Hepatocyte (in vitro differentiated cells): ENCODE measurements at regions not wholly inside any gene's neighbourhood (a gene's known extent, or its start where the extent isn't known, plus 50 kb on each side); places are given as distances from the start of the nearest gene placed in this dataset.
A peak's percentile ranks its signal among the peaks of the same experiment; 100 is the strongest.

Experiments
- DNase-seq: peaks from one replicate; pipeline ENCODE4 v3.0.0-alpha.2; 2016; ENCODE audit warnings: low spot score
- H2AFZ ChIP-seq: fragments of 200-600 bp; sonication (generic); 2 replicates; pipeline ENCODE4 v1.6.0; 2016; ENCODE audit warnings: antibody characterized with exemption, mild to moderate bottlenecking
- H3K27ac ChIP-seq: fragments of 200-600 bp; sonication (generic); 2 replicates; pipeline ENCODE4 v1.5.1; 2016; ENCODE audit warnings: mild to moderate bottlenecking
- H3K27me3 ChIP-seq: fragments of 200-600 bp; sonication (generic); 2 replicates; pipeline ENCODE4 v1.6.1; 2016
- H3K36me3 ChIP-seq: fragments of 200-600 bp; sonication (generic); replicated peaks from 2 replicates; pipeline ENCODE4 v1.5.1; 2016; ENCODE audit warnings: low read depth; ENCODE audit not compliant: insufficient read depth
- H3K4me1 ChIP-seq: fragments of 200-600 bp; sonication (generic); 2 replicates; pipeline ENCODE4 v1.5.1; 2016; ENCODE audit warnings: mild to moderate bottlenecking, moderate library complexity; ENCODE audit not compliant: insufficient read depth
- H3K4me2 ChIP-seq: fragments of 200-600 bp; sonication (generic); 2 replicates; pipeline ENCODE4 v1.6.0; 2016
- H3K4me3 ChIP-seq: fragments of 200-600 bp; sonication (generic); 2 replicates; pipeline ENCODE4 v1.5.1; 2016; ENCODE audit warnings: mild to moderate bottlenecking
- H3K79me2 ChIP-seq: fragments of 200-600 bp; sonication (generic); 2 replicates; pipeline ENCODE4 v1.6.0; 2017; ENCODE audit warnings: mild to moderate bottlenecking
- H3K9me2 ChIP-seq: fragments of 200-600 bp; sonication (generic); replicated peaks from 2 replicates; pipeline ENCODE4 v1.6.0; 2017; ENCODE audit warnings: mild to moderate bottlenecking; ENCODE audit not compliant: insufficient read depth
- H3K9me3 ChIP-seq: fragments of 200-600 bp; sonication (generic); 2 replicates; pipeline ENCODE4 v1.5.1; 2016; ENCODE audit warnings: low read depth, mild to moderate bottlenecking
- H4K20me1 ChIP-seq: fragments of 200-600 bp; sonication (generic); 2 replicates; pipeline ENCODE4 v1.6.0; 2016; ENCODE audit warnings: mild to moderate bottlenecking; ENCODE audit not compliant: insufficient read depth, poor library complexity, severe bottlenecking
- CTCF ChIP-seq: fragments of 200-600 bp; sonication (generic); IDR thresholded peaks from 2 replicates; pipeline ENCODE4 v1.5.1; 2016; ENCODE audit warnings: antibody characterized with exemption, mild to moderate bottlenecking; ENCODE audit not compliant: poor library complexity
- EZH2 ChIP-seq: fragments of 200-600 bp; sonication (generic); IDR thresholded peaks from 2 replicates; pipeline ENCODE4 v1.6.1; 2016; ENCODE audit warnings: antibody characterized with exemption, mild to moderate bottlenecking, borderline replicate concordance
- EZH2phosphoT487 ChIP-seq: fragments of 200-600 bp; sonication (generic); IDR thresholded peaks from one replicate; pipeline ENCODE4 v1.6.1; 2018; ENCODE audit warnings: antibody characterized with exemption, mild to moderate bottlenecking, low read depth, moderate library complexity; ENCODE audit not compliant: unreplicated experiment, severe bottlenecking
- WGBS: methylation state at CpG from one replicate; pipeline ENCODE4 v1.1.6; 2016; ENCODE audit warnings: low lambda C conversion rate; ENCODE audit errors: missing lambda C conversion rate; 5-methylcytosine and 5-hydroxymethylcytosine counted together

GRCh38 chr4:165580351-165580905, 201.6 kb downstream of the CPE start:
- H3K9me2 ChIP-seq = no peaks in the 10 kb centered on the region
- H4K20me1 ChIP-seq = no peaks in the 10 kb centered on the region
- H3K36me3 ChIP-seq = no peaks in the 10 kb centered on the region
- H3K9me3 ChIP-seq = no peaks in the 10 kb centered on the region
- no peak overlapping the region for H3K27ac ChIP-seq
- peak; percentile 30 for DNase-seq
- H3K79me2 ChIP-seq = no peaks in the 10 kb centered on the region
- TF ChIP-seq EZH2phosphoT487 (no peak), EZH2 (no peak), CTCF (no peak)
- 33% methylated on average over 4 of the region's 4 CpGs for WGBS
- H3K4me3 ChIP-seq = no peak overlapping the region
- H3K27me3 ChIP-seq = no peaks in the 10 kb centered on the region
- H3K4me2 ChIP-seq = no peak overlapping the region
- H3K4me1 ChIP-seq = no peaks in the 10 kb centered on the region
- H2AFZ ChIP-seq = no peak overlapping the region

- Histone ChIP-seq H3K27ac (no peak overlapping the region), H3K4me3 (no peak overlapping the region), H3K4me2 (no peak overlapping the region), H3K79me2 (no peaks in the 10 kb centered on the region), H3K9me2 (no peaks in the 10 kb centered on the region), H3K9me3 (no peaks in the 10 kb centered on the region), H3K36me3 (no peaks in the 10 kb centered on the region), H4K20me1 (no peaks in the 10 kb centered on the region), H3K4me1 (no peaks in the 10 kb centered on the region), H3K27me3 (no peaks in the 10 kb centered on the region), H2AFZ (no peak overlapping the region)
- WGBS = 85% methylated on average over 3 of the region's 3 CpGs
- DNase-seq = no peak
- TF ChIP-seq EZH2 = no peak
- no peak for TF ChIP-seq EZH2phosphoT487
- no peak for TF ChIP-seq CTCF
Observed at GRCh38 chr4:165583341-165583740, 204.5 kb downstream of the CPE start.

- TF ChIP-seq EZH2phosphoT487 (no peak), EZH2 (no peak), CTCF (no peak)
- H3K9me2 ChIP-seq = no peaks in the 10 kb centered on the region
- H4K20me1 ChIP-seq = no peaks in the 10 kb centered on the region
- no peak overlapping the region for H3K4me2 ChIP-seq
- no peaks in the 10 kb centered on the region for H3K79me2 ChIP-seq
- H3K4me3 ChIP-seq = no peak overlapping the region
- H3K27me3 ChIP-seq = no peaks in the 10 kb centered on the region
- H3K9me3 ChIP-seq = no peaks in the 10 kb centered on the region
- H3K36me3 ChIP-seq = no peaks in the 10 kb centered on the region
- H2AFZ ChIP-seq = no peak overlapping the region
- H3K27ac ChIP-seq = no peak overlapping the region
- no peak for DNase-seq
- no peaks in the 10 kb centered on the region for H3K4me1 ChIP-seq
Observed at GRCh38 chr4:165584916-165585315, 206.1 kb downstream of the CPE start.
